ENCODE measurements at regions not wholly inside any gene's neighbourhood (a gene's known extent, or its start where the extent isn't known, plus 50 kb on each side); places are given as distances from the start of the nearest gene placed in this dataset.

DNA sequence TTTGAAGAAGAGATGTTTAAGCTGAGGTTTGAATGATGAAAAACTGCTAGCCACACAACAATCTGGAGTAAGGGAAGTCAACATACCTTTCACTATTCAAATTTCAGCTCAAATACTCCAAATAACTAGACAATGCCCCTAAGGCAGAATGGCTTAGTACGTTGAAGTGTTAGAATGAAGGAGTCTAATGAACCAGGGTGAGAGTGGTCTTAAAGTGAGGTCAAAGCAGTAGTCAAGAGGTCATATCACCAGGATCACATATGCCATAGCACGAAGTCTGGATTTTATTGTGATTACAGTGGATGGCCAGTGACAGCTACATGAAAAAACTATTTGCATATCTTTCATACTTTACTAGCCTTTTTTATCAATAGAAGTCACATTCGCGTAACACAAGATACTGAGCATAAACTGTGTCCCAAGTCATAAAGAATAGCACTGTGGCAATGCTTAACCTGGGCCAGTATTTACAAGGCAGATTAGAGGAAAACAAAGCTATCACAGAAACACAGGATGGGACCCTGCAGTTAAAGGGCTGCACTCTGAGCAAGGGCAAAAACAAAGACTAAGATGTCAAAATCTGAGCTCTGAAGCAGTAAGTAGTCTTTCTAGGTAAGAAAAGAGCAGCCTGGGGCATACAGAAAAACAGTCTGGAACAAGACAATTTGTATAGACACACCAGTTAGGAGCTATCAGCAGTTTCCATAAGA, 61.5 kb downstream of the HYCC1 start:
- H3F3A ChIP-seq (ENCODE audit: low read depth), result peaks cover 18% of the 10 kb centered on the region
- H3K79me2 ChIP-seq (ENCODE audit: low read depth), result no peaks in the 10 kb centered on the region
- H3K9me3 ChIP-seq (ENCODE audit: low read depth), result no peaks in the 10 kb centered on the region
- Mint-ChIP-seq H3K4me3 (no peak overlapping the region), H3K27me3 (ENCODE audit: insufficient read depth, low read depth) (no peaks in the 10 kb centered on the region), H3K27ac (peak overlapping the region; percentile 28), H3K36me3 (no peaks in the 10 kb centered on the region), H3K4me1 (peaks cover 31% of the 10 kb centered on the region), H3K9me3 (no peaks in the 10 kb centered on the region)
- TF ChIP-seq, protein P1, sequence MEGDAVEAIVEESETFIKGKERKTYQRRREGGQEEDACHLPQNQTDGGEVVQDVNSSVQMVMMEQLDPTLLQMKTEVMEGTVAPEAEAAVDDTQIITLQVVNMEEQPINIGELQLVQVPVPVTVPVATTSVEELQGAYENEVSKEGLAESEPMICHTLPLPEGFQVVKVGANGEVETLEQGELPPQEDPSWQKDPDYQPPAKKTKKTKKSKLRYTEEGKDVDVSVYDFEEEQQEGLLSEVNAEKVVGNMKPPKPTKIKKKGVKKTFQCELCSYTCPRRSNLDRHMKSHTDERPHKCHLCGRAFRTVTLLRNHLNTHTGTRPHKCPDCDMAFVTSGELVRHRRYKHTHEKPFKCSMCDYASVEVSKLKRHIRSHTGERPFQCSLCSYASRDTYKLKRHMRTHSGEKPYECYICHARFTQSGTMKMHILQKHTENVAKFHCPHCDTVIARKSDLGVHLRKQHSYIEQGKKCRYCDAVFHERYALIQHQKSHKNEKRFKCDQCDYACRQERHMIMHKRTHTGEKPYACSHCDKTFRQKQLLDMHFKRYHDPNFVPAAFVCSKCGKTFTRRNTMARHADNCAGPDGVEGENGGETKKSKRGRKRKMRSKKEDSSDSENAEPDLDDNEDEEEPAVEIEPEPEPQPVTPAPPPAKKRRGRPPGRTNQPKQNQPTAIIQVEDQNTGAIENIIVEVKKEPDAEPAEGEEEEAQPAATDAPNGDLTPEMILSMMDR (IDR thresholded peaks at IDR 0.05), result no peak
- TF ChIP-seq EZH2phosphoT487 (IDR thresholded peaks at IDR 0.05) (no peak), EZH2 (IDR thresholded peaks at IDR 0.05) (no peak)
- DNase-seq (ENCODE audit: low spot score), result peak; percentile 35
- no peak overlapping the region for H2AFZ ChIP-seq (replicated peaks)
- H3K4me1 ChIP-seq, result peaks cover 21% of the 10 kb centered on the region
- H3K4me3 ChIP-seq, result no peak overlapping the region
- H3K27ac ChIP-seq, result peak overlapping the region; percentile 15
- H4K20me1 ChIP-seq (ENCODE audit: low read depth), result peaks cover 10% of the 10 kb centered on the region
- no peak overlapping the region for H3K4me2 ChIP-seq
- no peaks in the 10 kb centered on the region for H3K36me3 ChIP-seq
- no peak overlapping the region for H3K9ac ChIP-seq
- H3K27me3 ChIP-seq, result no peaks in the 10 kb centered on the region

DNA sequence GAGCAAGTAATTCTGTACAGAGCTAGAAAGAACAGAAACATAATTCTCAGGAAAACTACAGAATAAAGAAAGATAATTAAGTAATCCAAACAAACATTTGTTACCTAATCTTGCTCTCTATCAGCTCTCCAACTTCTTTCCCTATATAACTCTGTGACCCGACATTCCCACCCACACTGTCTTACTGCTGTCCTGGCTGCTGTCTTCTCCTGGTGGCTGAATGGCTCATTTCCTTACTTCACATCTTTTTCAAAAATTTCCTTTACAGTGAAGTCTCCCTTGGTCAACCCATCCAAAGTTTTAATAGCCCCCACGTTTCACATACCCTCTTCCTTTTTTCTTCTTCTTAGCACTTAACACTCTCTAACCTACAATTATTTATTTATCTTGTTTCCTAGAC, 64.0 kb downstream of the HYCC1 start:
- no peak for DNase-seq (ENCODE audit: low spot score)
- no peaks in the 10 kb centered on the region for H3K9me3 Mint-ChIP-seq
- H3K4me1 ChIP-seq, result peaks cover 21% of the 10 kb centered on the region
- H3K27ac Mint-ChIP-seq, result no peak overlapping the region
- no peaks in the 10 kb centered on the region for H3K9me3 ChIP-seq (ENCODE audit: low read depth)
- peaks cover 3% of the 10 kb centered on the region for H3K36me3 Mint-ChIP-seq
- peaks cover 18% of the 10 kb centered on the region for H3F3A ChIP-seq (ENCODE audit: low read depth)
- H4K20me1 ChIP-seq (ENCODE audit: low read depth), result peaks cover 10% of the 10 kb centered on the region
- H2AFZ ChIP-seq (replicated peaks), result no peak overlapping the region
- no peak overlapping the region for H3K4me3 Mint-ChIP-seq
- H3K9ac ChIP-seq, result no peak overlapping the region
- no peak overlapping the region for H3K27ac ChIP-seq
- H3K4me3 ChIP-seq, result no peak overlapping the region
- TF ChIP-seq EZH2 (IDR thresholded peaks at IDR 0.05), result no peak
- TF ChIP-seq, protein P1 (IDR thresholded peaks at IDR 0.05), result no peak
- TF ChIP-seq EZH2phosphoT487 (IDR thresholded peaks at IDR 0.05), result no peak
- H3K79me2 ChIP-seq (ENCODE audit: low read depth), result no peaks in the 10 kb centered on the region
- no peaks in the 10 kb centered on the region for H3K36me3 ChIP-seq
- H3K27me3 ChIP-seq, result no peaks in the 10 kb centered on the region
- peaks cover 31% of the 10 kb centered on the region for H3K4me1 Mint-ChIP-seq
- no peaks in the 10 kb centered on the region for H3K27me3 Mint-ChIP-seq (ENCODE audit: insufficient read depth, low read depth)
- no peak overlapping the region for H3K4me2 ChIP-seq

DNA sequence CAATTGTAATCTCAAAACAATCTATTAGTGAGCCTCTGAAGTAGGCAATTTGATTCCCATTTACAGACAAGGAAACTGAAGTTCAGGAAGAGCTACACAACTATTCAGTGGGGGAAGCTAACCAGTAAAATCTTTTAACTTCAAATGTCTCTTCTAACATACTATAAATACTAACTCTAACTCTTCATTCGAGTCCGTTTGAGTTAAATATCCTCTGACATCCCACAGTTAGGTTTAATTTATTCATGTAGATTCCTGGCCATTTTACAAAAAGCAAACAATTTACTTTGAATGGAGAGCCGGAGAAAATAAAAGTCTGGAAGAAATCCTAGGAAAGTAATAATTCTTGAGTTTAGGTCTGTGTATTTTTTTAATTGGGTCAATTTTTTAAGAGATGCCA, 64.7 kb downstream of the HYCC1 start:
- Mint-ChIP-seq H3K27ac (no peak overlapping the region), H3K9me3 (no peaks in the 10 kb centered on the region), H3K27me3 (ENCODE audit: insufficient read depth, low read depth) (no peaks in the 10 kb centered on the region), H3K36me3 (peaks cover 3% of the 10 kb centered on the region), H3K4me1 (peaks cover 31% of the 10 kb centered on the region), H3K4me3 (no peak overlapping the region)
- Histone ChIP-seq H3K4me3 (no peak overlapping the region), H3K9me3 (ENCODE audit: low read depth) (no peaks in the 10 kb centered on the region), H3K27me3 (no peaks in the 10 kb centered on the region), H3K4me1 (peaks cover 21% of the 10 kb centered on the region), H4K20me1 (ENCODE audit: low read depth) (peaks cover 10% of the 10 kb centered on the region), H2AFZ (replicated peaks) (no peak overlapping the region), H3K27ac (no peak overlapping the region), H3K79me2 (ENCODE audit: low read depth) (no peaks in the 10 kb centered on the region), H3K36me3 (no peaks in the 10 kb centered on the region), H3K9ac (no peak overlapping the region), H3K4me2 (no peak overlapping the region), H3F3A (ENCODE audit: low read depth) (peaks cover 18% of the 10 kb centered on the region)
- no peak for TF ChIP-seq EZH2 (IDR thresholded peaks at IDR 0.05)
- no peak for DNase-seq (ENCODE audit: low spot score)

DNA sequence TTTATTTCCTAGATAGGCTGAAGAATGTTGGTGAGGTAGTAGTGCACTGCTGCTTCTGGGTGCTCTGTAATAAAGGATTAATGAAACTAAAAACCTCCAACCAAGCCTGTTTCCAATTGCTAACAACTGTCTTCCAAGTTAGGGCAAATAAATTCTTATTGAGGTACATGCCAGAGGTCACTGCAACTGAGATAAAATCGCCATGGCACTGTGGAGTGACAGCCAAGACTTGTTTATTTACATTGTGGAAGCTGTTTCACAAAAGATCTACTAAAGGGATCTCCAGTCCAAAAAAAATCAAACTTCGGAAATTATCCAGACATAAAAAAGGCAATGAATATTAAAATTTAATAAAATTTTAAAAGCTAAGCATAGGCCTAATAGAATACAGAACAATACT, 65.2 kb downstream of the HYCC1 start:
- Histone ChIP-seq H3K36me3 (no peaks in the 10 kb centered on the region), H3K4me1 (peaks cover 21% of the 10 kb centered on the region), H2AFZ (replicated peaks) (no peak overlapping the region), H3K27me3 (no peaks in the 10 kb centered on the region), H3K4me2 (no peak overlapping the region), H3K9me3 (ENCODE audit: low read depth) (no peaks in the 10 kb centered on the region), H4K20me1 (ENCODE audit: low read depth) (peaks cover 10% of the 10 kb centered on the region), H3K27ac (no peak overlapping the region), H3F3A (ENCODE audit: low read depth) (peaks cover 18% of the 10 kb centered on the region), H3K79me2 (ENCODE audit: low read depth) (no peaks in the 10 kb centered on the region), H3K9ac (no peak overlapping the region), H3K4me3 (no peak overlapping the region)
- Mint-ChIP-seq H3K27ac (no peak overlapping the region), H3K27me3 (ENCODE audit: insufficient read depth, low read depth) (no peaks in the 10 kb centered on the region), H3K36me3 (peaks cover 3% of the 10 kb centered on the region), H3K4me1 (peaks cover 31% of the 10 kb centered on the region), H3K4me3 (no peak overlapping the region), H3K9me3 (no peaks in the 10 kb centered on the region)
- no peak for DNase-seq (ENCODE audit: low spot score)
- no peak for TF ChIP-seq EZH2phosphoT487 (IDR thresholded peaks at IDR 0.05)
- no peak for TF ChIP-seq EZH2 (IDR thresholded peaks at IDR 0.05)
- TF ChIP-seq, protein P1 (IDR thresholded peaks at IDR 0.05), result no peak
